HG02970 (cell line): ENCODE measurements at regions not wholly inside any gene's neighbourhood (a gene's known extent, or its start where the extent isn't known, plus 50 kb on each side); places are given as distances from the start of the nearest gene placed in this dataset.
A peak's percentile ranks its signal among the peaks of the same experiment; 100 is the strongest.
"Not testable (repeated sequence)": the region's sequence is repeated elsewhere in the genome, so short reads cannot be mapped to it uniquely, and the experiment has no call there.

Experiments used
- ATAC-seq: cut with Tn5 transposase; IDR thresholded peaks from one replicate; pipeline ENCODE4 v1.9.1; 2021; ENCODE audit warnings: mild to moderate bottlenecking, moderate library complexity, moderate number of reproducible peaks; ENCODE audit not compliant: unreplicated experiment, low FRiP score

GRCh38 chr10:33102071-33102470 is 144.0 kb upstream of the ITGB1 start:
- no peak for ATAC-seq

- no peak for ATAC-seq
Measured at GRCh38 chr10:33101392-33101787, 143.4 kb upstream of the ITGB1 start.

GRCh38 chr10:33100781-33101391 is 142.9 kb upstream of the ITGB1 start:
- ATAC-seq: no peak

GRCh38 chr10:33099748-33100147 is 141.7 kb upstream of the ITGB1 start:
- ATAC-seq: no peak

GRCh38 chr10:33098951-33099663 is 141.1 kb upstream of the ITGB1 start:
- ATAC-seq: no peak

- peak; percentile 70 for ATAC-seq
Measured at GRCh38 chr10:33095867-33096815, 138.1 kb upstream of the ITGB1 start.

- no peak for ATAC-seq
Measured at GRCh38 chr10:33094263-33095051, 136.4 kb upstream of the ITGB1 start.

GRCh38 chr10:33093362-33093761 is 135.3 kb upstream of the ITGB1 start:
- ATAC-seq: no peak

GRCh38 chr10:33092596-33092995 is 134.6 kb upstream of the ITGB1 start:
- no peak for ATAC-seq

GRCh38 chr10:33091201-33091600 is 133.2 kb upstream of the ITGB1 start:
- ATAC-seq: no peak

- ATAC-seq: no peak
Measured at GRCh38 chr10:33088990-33089389, 131.0 kb upstream of the ITGB1 start.

- ATAC-seq: no peak
Measured at GRCh38 chr10:33087922-33088321, 129.9 kb upstream of the ITGB1 start.

- no peak for ATAC-seq
Measured at GRCh38 chr10:33087152-33087551, 129.1 kb upstream of the ITGB1 start.

GRCh38 chr10:33086100-33086499 is 128.1 kb upstream of the ITGB1 start:
- ATAC-seq: no peak

GRCh38 chr10:33085313-33085833 is 127.3 kb upstream of the ITGB1 start:
- ATAC-seq: no peak

- no peak for ATAC-seq
Measured at GRCh38 chr10:33084453-33084852, 126.4 kb upstream of the ITGB1 start.

- no peak for ATAC-seq
Measured at GRCh38 chr10:33082373-33082895, 124.4 kb upstream of the ITGB1 start.

GRCh38 chr10:33080467-33080866 is 122.4 kb upstream of the ITGB1 start:
- not testable (repeated sequence) for ATAC-seq

GRCh38 chr10:33074443-33074842 is 116.4 kb upstream of the ITGB1 start:
- no peak for ATAC-seq
